ENCODE measurements at regions not wholly inside any gene's neighbourhood (a gene's known extent, or its start where the extent isn't known, plus 50 kb on each side); places are given as distances from the start of the nearest gene placed in this dataset.

DNA sequence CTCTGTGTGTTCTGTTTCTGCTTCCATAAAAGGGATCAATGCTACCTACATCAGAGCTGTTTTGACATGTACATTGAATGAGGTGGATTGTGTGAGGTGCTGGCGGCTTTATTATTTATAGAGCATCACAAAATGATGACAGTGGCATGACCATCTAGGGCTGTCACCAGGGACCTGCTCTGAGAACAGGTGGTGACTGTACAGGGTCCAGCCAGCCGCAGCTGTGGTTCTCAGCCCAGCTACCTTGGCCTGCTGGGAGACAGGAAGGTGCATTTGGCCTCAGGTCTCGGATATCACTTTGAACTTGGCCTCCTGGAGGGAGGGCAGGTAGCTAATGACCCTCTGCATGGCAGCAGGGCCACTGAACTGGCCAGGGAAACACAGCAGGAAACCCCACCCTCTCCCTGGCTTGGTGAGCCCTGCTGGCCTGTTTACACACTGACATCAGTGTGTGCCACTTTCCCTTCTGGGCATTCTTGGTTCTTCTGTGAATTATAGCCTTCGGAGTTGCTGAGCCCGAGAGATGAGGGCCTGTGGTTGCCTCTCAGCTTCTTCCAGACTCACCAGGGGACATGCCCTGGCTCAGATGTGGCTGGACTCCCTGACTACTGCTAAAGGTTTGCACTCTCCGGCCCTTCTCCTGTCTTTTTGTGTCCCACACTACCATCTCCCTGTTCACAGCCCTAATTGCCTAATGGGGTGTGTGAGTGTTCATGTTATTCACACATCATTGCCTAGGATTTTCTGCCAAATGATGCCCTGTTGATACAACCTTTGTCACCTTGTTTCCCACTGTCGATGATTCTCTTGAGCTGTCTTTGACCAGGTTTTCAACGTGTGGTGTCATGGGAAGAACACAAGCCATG is 109.2 kb upstream of the RAB12 start:
- no peaks in the 10 kb centered on the region for H3K4me1 ChIP-seq
- intact Hi-C loops (cut with DNase I): no loop called here
- no peak overlapping the region for H3K27ac ChIP-seq
- H3K9me3 ChIP-seq: no peaks in the 10 kb centered on the region
- no peak for TF ChIP-seq CTCF (IDR thresholded peaks at IDR 0.05)
- peak; percentile 31 to 39 for ATAC-seq
- no peak for DNase-seq
- H3K4me3 ChIP-seq: no peak overlapping the region
- peaks cover 4% of the 10 kb centered on the region for H3K27me3 ChIP-seq (ENCODE audit: low read depth)
- no peaks in the 10 kb centered on the region for H3K36me3 ChIP-seq

- no peak for TF ChIP-seq CTCF (IDR thresholded peaks at IDR 0.05)
- no peak overlapping the region for H3K27ac ChIP-seq
- no peaks in the 10 kb centered on the region for H3K9me3 ChIP-seq
- intact Hi-C loops (cut with DNase I): no loop called here
- ATAC-seq (no peak), DNase-seq (no peak)
- H3K4me1 ChIP-seq: no peaks in the 10 kb centered on the region
- no peaks in the 10 kb centered on the region for H3K36me3 ChIP-seq
- H3K4me3 ChIP-seq: no peak overlapping the region
- H3K27me3 ChIP-seq (ENCODE audit: low read depth): peaks cover 4% of the 10 kb centered on the region
These were observed 108.2 kb upstream of the RAB12 start for GRCh38 chr18:8501044-8501443.

GRCh38 chr18:8503248-8503647 is 106.0 kb upstream of the RAB12 start:
- Histone ChIP-seq H3K4me1 (no peaks in the 10 kb centered on the region), H3K27ac (no peak overlapping the region), H3K9me3 (no peaks in the 10 kb centered on the region), H3K4me3 (no peak overlapping the region), H3K36me3 (no peaks in the 10 kb centered on the region), H3K27me3 (ENCODE audit: low read depth) (peaks cover 4% of the 10 kb centered on the region)
- no peak for TF ChIP-seq CTCF (IDR thresholded peaks at IDR 0.05)
- intact Hi-C loops (cut with DNase I): no loop called here
- ATAC-seq (no peak), DNase-seq (no peak)

GRCh38 chr18:8504424-8504823 is 104.8 kb upstream of the RAB12 start:
- H3K4me1 ChIP-seq: no peaks in the 10 kb centered on the region
- no peak for TF ChIP-seq CTCF (IDR thresholded peaks at IDR 0.05)
- no peaks in the 10 kb centered on the region for H3K9me3 ChIP-seq
- no peak overlapping the region for H3K4me3 ChIP-seq
- no peak for ATAC-seq
- intact Hi-C loops (cut with DNase I): no loop called here
- no peak overlapping the region for H3K27ac ChIP-seq
- no peak for DNase-seq
- H3K36me3 ChIP-seq: no peaks in the 10 kb centered on the region
- H3K27me3 ChIP-seq (ENCODE audit: low read depth): peaks cover 4% of the 10 kb centered on the region

- no peak for DNase-seq
- no peak for ATAC-seq
- no peaks in the 10 kb centered on the region for H3K9me3 ChIP-seq
- no peak overlapping the region for H3K4me3 ChIP-seq
- TF ChIP-seq CTCF (IDR thresholded peaks at IDR 0.05): no peak
- intact Hi-C loops (cut with DNase I): no loop called here
- H3K27ac ChIP-seq: no peak overlapping the region
- H3K36me3 ChIP-seq: no peaks in the 10 kb centered on the region
- H3K4me1 ChIP-seq: no peaks in the 10 kb centered on the region
- peaks cover 4% of the 10 kb centered on the region for H3K27me3 ChIP-seq (ENCODE audit: low read depth)
These were observed 104.3 kb upstream of the RAB12 start for GRCh38 chr18:8504880-8505435.

All from lower lobe of right lung (tissue), 2 donors.